BLaER1 treated with 17β-estradiol and CSF1 and Interleukin-3, amounts not matched to agents 10 nM and 100 nM (cell line): ENCODE measurements at regions not wholly inside any gene's neighbourhood (a gene's known extent, or its start where the extent isn't known, plus 50 kb on each side); places are given as distances from the start of the nearest gene placed in this dataset.

Source experiments
- H3K27ac ChIP-seq, 11 experiments: shearing (Covaris generic); formaldehyde crosslinking; 2 replicates each; pipeline ENCODE4 v1.8.1; 2022
- H3K27me3 ChIP-seq, 11 experiments: shearing (Covaris generic); formaldehyde crosslinking; 2 replicates each; pipeline ENCODE4 v1.8.1; 2022
- H3K36me3 ChIP-seq, 11 experiments: shearing (Covaris generic); formaldehyde crosslinking; 2 replicates each; pipeline ENCODE4 v1.8.1; 2022
- H3K4me1 ChIP-seq, 10 experiments: shearing (Covaris generic); formaldehyde crosslinking; 2 replicates each; pipeline ENCODE4 v1.8.1; 2022
- H3K4me2 ChIP-seq, 11 experiments: shearing (Covaris generic); formaldehyde crosslinking; 2 replicates each; pipeline ENCODE4 v1.8.1; 2022
- H3K4me3 ChIP-seq, 10 experiments: shearing (Covaris generic); formaldehyde crosslinking; 2 replicates each; pipeline ENCODE4 v1.8.1; 2022
- H3K9ac ChIP-seq, 11 experiments: shearing (Covaris generic); formaldehyde crosslinking; 2 replicates each; pipeline ENCODE4 v1.8.1; 2022
- H3K9me3 ChIP-seq, 11 experiments: shearing (Covaris generic); formaldehyde crosslinking; replicated peaks in 1 of 11; 2 replicates each; pipeline ENCODE4 v1.8.1; 2022
- H4K20me1 ChIP-seq, 11 experiments: shearing (Covaris generic); formaldehyde crosslinking; 2 replicates each; pipeline ENCODE4 v1.8.1; 2022
- Cebpa-rat ChIP-seq, 11 experiments: shearing (Covaris generic); IDR thresholded peaks; 2 replicates each; pipeline ENCODE4 v1.8.1; 2022

GRCh38 chr2:100757621-100758394 is 62.1 kb upstream of the NPAS2 start:
- Histone ChIP-seq H3K4me1 (peaks cover 0 to 27% (median 10%) of the 10 kb centered on the region in 10 experiments; a peak in 17 of 20 replicates), H3K36me3 (no peaks in the 10 kb centered on the region), H3K27ac (no peak overlapping the region), H3K9me3 (peaks cover 0 to 16% (median 0%) of the 10 kb centered on the region in 11 experiments; a peak in 9 of 22 replicates), H3K4me2 (no peak overlapping the region), H3K4me3 (no peak overlapping the region), H4K20me1 (no peaks in the 10 kb centered on the region), H3K9ac (no peak overlapping the region), H3K27me3 (no peaks in the 10 kb centered on the region)
- no peak for TF ChIP-seq Cebpa-rat (IDR thresholded peaks at IDR 0.05)

DNA sequence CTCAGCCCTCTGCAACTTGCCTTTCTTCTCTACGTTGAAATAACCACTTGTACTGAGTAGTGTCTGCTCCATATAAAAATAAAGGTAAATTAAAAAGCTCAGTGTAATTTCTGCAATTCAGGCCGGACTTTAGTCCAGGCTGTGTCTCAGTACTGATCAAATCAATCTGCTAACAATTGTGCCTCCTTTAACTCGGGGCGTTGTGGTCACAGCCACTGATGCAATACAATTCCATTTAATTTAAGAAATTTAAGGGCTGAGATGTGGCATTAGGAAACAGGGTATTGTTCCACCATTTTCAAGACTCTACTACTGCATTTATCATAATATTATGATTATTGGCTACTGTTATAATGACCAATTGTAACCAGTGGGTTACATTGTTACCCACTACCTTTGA is 60.0 kb upstream of the NPAS2 start:
- H3K36me3 ChIP-seq, result no peaks in the 10 kb centered on the region
- no peaks in the 10 kb centered on the region for H3K27me3 ChIP-seq
- no peak overlapping the region for H3K4me3 ChIP-seq
- no peak overlapping the region for H3K27ac ChIP-seq
- H3K9me3 ChIP-seq, result peaks cover 0 to 20% (median 0%) of the 10 kb centered on the region in 11 experiments; a peak in 9 of 22 replicates
- H3K9ac ChIP-seq, result no peak overlapping the region
- H3K4me2 ChIP-seq, result no peak overlapping the region
- no peaks in the 10 kb centered on the region for H4K20me1 ChIP-seq
- no peak for TF ChIP-seq Cebpa-rat (IDR thresholded peaks at IDR 0.05)
- H3K4me1 ChIP-seq, result peaks cover 0 to 6% (median 0%) of the 10 kb centered on the region in 10 experiments; a peak in 5 of 20 replicates

DNA sequence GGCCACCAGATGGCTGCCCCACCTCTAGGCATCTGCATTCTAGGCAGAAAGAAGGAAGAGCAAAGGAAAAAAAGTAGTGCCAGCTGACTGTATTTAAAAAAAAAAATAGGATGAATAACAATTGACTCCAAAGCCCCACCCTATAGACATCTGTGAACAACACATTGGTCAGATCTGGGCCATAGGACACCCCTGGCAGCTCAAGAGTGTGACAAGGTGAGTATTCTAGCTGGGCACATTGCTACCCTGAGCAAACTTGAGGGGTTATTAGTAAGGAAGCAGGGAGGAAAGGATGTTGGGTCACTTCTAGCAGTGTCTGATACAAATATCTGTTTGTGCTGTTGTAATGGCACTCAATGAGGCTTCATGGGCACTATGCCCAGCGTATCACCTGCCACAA is 58.6 kb upstream of the NPAS2 start:
- peaks cover 0 to 20% (median 0%) of the 10 kb centered on the region in 11 experiments; a peak in 9 of 22 replicates for H3K9me3 ChIP-seq
- no peak overlapping the region for H3K9ac ChIP-seq
- no peaks in the 10 kb centered on the region for H3K36me3 ChIP-seq
- H3K4me2 ChIP-seq, result no peak overlapping the region
- no peak for TF ChIP-seq Cebpa-rat (IDR thresholded peaks at IDR 0.05)
- no peak overlapping the region for H3K4me3 ChIP-seq
- H3K27ac ChIP-seq, result no peak overlapping the region
- H4K20me1 ChIP-seq, result no peaks in the 10 kb centered on the region
- H3K4me1 ChIP-seq, result no peaks in the 10 kb centered on the region
- H3K27me3 ChIP-seq, result no peaks in the 10 kb centered on the region

DNA sequence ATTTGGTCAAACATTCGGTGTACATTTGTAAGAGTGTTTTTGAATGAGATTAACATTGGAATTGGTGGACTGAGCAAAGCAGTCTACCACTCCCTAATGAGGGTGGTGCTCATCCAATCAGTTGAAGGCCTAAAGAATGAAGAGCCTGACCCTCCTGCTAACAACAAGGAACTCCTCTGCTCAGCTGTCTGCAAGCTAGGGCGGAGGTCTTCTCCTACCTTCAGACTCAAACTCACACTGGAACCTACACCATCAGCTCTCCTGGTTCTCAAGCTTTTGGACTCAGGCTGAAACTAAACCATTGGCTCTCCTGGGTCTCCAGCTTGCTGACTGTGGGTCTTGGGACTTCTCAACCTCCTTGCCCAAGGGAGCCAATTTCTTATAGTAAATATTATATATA is 55.5 kb upstream of the NPAS2 start:
- H3K27ac ChIP-seq, result no peak overlapping the region
- no peaks in the 10 kb centered on the region for H3K4me1 ChIP-seq
- no peak overlapping the region for H3K4me2 ChIP-seq
- no peak overlapping the region for H3K9ac ChIP-seq
- H3K36me3 ChIP-seq, result no peaks in the 10 kb centered on the region
- H4K20me1 ChIP-seq, result no peaks in the 10 kb centered on the region
- H3K9me3 ChIP-seq, result 0 out of 22 replicates have a peak, but pooled peaks cover 0 to 5% (median 0%) of the 10 kb centered on the region in 11 experiments
- no peaks in the 10 kb centered on the region for H3K27me3 ChIP-seq
- TF ChIP-seq Cebpa-rat (IDR thresholded peaks at IDR 0.05), result no peak
- no peak overlapping the region for H3K4me3 ChIP-seq

GRCh38 chr2:100765481-100765880 is 54.5 kb upstream of the NPAS2 start:
- no peak for TF ChIP-seq Cebpa-rat (IDR thresholded peaks at IDR 0.05)
- no peak overlapping the region for H3K9ac ChIP-seq
- no peak overlapping the region for H3K4me2 ChIP-seq
- H3K9me3 ChIP-seq, result 0 out of 22 replicates have a peak, but pooled peaks cover 0 to 5% (median 0%) of the 10 kb centered on the region in 11 experiments
- H3K4me1 ChIP-seq, result no peaks in the 10 kb centered on the region
- no peaks in the 10 kb centered on the region for H3K27me3 ChIP-seq
- no peak overlapping the region for H3K27ac ChIP-seq
- H3K4me3 ChIP-seq, result no peak overlapping the region
- no peaks in the 10 kb centered on the region for H4K20me1 ChIP-seq
- H3K36me3 ChIP-seq, result no peaks in the 10 kb centered on the region

GRCh38 chr2:100766256-100766655 is 53.7 kb upstream of the NPAS2 start:
- Histone ChIP-seq H3K4me1 (no peaks in the 10 kb centered on the region), H3K4me2 (no peak overlapping the region)

DNA sequence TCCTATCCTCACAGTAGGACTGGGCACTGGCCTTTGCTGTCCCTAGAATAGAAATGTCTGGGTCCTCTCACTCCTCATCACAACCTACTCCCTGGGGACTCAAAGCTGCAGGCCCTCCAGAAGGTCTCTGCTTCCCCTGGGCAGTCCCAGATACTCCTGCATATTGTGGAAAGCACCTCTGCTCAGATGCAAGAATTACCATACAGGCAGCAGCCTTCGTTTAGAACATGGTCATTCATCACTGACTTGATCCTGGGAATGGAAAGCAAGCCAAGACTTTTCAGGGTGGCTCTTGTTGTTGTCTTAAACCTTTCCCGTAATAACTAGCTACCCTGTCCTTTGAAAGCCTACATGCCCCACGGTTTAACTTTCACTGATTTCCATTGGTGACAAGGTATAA is 53.1 kb upstream of the NPAS2 start:
- TF ChIP-seq Cebpa-rat (IDR thresholded peaks at IDR 0.05), result no peak
- Histone ChIP-seq H3K9me3 (0 out of 22 replicates have a peak, but pooled peaks cover 0 to 5% (median 0%) of the 10 kb centered on the region in 11 experiments), H4K20me1 (no peaks in the 10 kb centered on the region), H3K36me3 (no peaks in the 10 kb centered on the region), H3K27ac (no peak overlapping the region), H3K27me3 (no peaks in the 10 kb centered on the region), H3K4me2 (no peak overlapping the region), H3K9ac (no peak overlapping the region), H3K4me1 (no peaks in the 10 kb centered on the region), H3K4me3 (no peak overlapping the region)

More at GRCh38 chr2:100766256-100766655, 53.7 kb upstream of the NPAS2 start:
- TF ChIP-seq Cebpa-rat (IDR thresholded peaks at IDR 0.05), result no peak
- Histone ChIP-seq H3K9ac (no peak overlapping the region), H3K27ac (no peak overlapping the region), H3K27me3 (no peaks in the 10 kb centered on the region), H4K20me1 (no peaks in the 10 kb centered on the region), H3K36me3 (no peaks in the 10 kb centered on the region), H3K4me3 (no peak overlapping the region), H3K9me3 (0 out of 22 replicates have a peak, but pooled peaks cover 0 to 5% (median 0%) of the 10 kb centered on the region in 11 experiments)

- H3K4me2 ChIP-seq, result no peak overlapping the region
- no peak overlapping the region for H3K4me3 ChIP-seq
- H3K4me1 ChIP-seq, result no peaks in the 10 kb centered on the region
- 0 out of 22 replicates have a peak, but pooled peaks cover 0 to 5% (median 0%) of the 10 kb centered on the region in 11 experiments for H3K9me3 ChIP-seq
- H4K20me1 ChIP-seq, result no peaks in the 10 kb centered on the region
- no peak overlapping the region for H3K27ac ChIP-seq
- H3K9ac ChIP-seq, result no peak overlapping the region
- TF ChIP-seq Cebpa-rat (IDR thresholded peaks at IDR 0.05), result no peak
- no peaks in the 10 kb centered on the region for H3K36me3 ChIP-seq
- no peaks in the 10 kb centered on the region for H3K27me3 ChIP-seq
These were observed 52.7 kb upstream of the NPAS2 start for GRCh38 chr2:100767224-100767653.

DNA sequence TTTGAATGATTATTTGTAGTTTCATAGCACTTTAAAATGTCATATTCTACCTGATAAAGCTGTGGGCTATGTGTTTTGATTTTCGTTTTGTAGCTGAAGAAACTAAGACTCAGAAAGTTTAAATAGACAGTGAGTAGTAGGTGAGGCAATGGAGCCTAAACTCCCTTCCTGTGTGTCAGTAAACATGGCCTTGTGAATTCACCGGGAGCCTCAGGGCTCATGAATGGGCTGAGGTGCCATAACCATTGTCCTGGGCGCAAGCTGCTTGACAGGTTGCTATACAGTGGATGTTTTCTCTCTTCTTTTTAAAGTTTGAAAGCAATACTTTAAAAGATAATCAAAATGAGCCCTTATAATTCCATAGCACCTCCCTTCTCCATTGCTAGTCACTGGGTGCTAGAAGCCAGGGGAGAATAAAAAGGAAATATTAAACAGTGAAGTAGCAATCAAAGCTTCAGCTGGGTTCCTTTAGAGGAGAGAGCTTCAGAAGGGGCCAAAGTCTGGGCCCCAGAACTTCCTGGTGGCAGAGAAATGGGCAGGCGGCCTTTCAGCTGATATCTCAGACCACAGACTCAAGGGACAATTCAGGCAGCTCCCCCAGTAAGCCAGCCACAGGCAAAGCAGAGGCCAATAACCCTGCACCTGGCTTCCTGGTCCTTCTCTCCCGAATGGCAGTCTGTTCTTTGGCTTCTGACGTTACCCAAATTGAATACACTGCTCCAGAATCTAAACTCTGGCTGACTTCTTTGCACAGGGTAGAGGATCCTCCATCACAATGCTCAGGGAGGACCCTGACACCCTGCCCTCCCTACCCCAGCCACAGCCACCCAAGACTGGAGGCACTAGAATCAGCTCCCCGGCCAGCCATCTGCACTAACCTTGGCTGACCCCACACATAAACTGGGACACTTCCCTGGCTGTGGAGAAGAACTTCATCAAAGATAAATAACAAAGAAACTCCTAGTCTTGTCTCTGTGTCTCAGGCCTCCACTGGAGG is 51.8 kb upstream of the NPAS2 start:
- Histone ChIP-seq H3K9ac (no peak overlapping the region), H3K27me3 (no peaks in the 10 kb centered on the region), H4K20me1 (no peaks in the 10 kb centered on the region), H3K4me2 (no peak overlapping the region), H3K27ac (no peak overlapping the region), H3K36me3 (no peaks in the 10 kb centered on the region), H3K4me1 (no peaks in the 10 kb centered on the region), H3K9me3 (0 out of 22 replicates have a peak, but pooled peaks cover 0 to 5% (median 0%) of the 10 kb centered on the region in 11 experiments), H3K4me3 (no peak overlapping the region)
- no peak for TF ChIP-seq Cebpa-rat (IDR thresholded peaks at IDR 0.05)
